ENCODE measurements at regions not wholly inside any gene's neighbourhood (a gene's known extent, or its start where the extent isn't known, plus 50 kb on each side); places are given as distances from the start of the nearest gene placed in this dataset.

- no peak for TF ChIP-seq HMGXB4 (CRISPR knock-in tag; IDR thresholded peaks at IDR 0.05)
- TF ChIP-seq SRSF9 (IDR thresholded peaks at IDR 0.05; ENCODE audit: borderline replicate concordance, low read depth, low read length), result no peak
- TF ChIP-seq RCOR1 (IDR thresholded peaks at IDR 0.05; ENCODE audit: borderline replicate concordance in 1 of 2, low read depth in 2 of 2, low read length in 2 of 2), result no peak
- no peak for TF ChIP-seq E4F1 (CRISPR knock-in tag; IDR thresholded peaks at IDR 0.05; ENCODE audit: borderline replicate concordance)
- 0 out of 2 replicates have a peak, but pooled peaks have one; percentile 6 for TF ChIP-seq MAFG (tag; conservative IDR thresholded peaks at IDR 0.05)
- TF ChIP-seq HNRNPL (IDR thresholded peaks at IDR 0.05; ENCODE audit: low read depth, low read length), result no peak
- TF ChIP-seq FUS (optimal IDR thresholded peaks at IDR 0.05; ENCODE audit: low read depth, low read length), result no peak
- TF ChIP-seq ZNF143 (CRISPR knock-in tag; IDR thresholded peaks at IDR 0.05), result no peak
- TF ChIP-seq DACH1 (IDR thresholded peaks at IDR 0.05; ENCODE audit: partially characterized antibody), result no peak
Observed at GRCh38 chr15:97081666-97082226, 751.2 kb downstream of the NR2F2 start (continued).

Data from K562 (cell line).